Testis (tissue), 2 donors: ENCODE measurements at regions not wholly inside any gene's neighbourhood (a gene's known extent, or its start where the extent isn't known, plus 50 kb on each side); places are given as distances from the start of the nearest gene placed in this dataset.

ENCODE experiments used
- POLR2A ChIP-seq: fragments of 450-650 bp; IDR thresholded peaks from one replicate; pipeline ENCODE4 v1.6.1; 2017; ENCODE audit warnings: antibody characterized with exemption, mild to moderate bottlenecking, moderate library complexity
- TF ChIP-seq, protein P1 (sequence below), 3 experiments: fragments of 450-650 bp in 2 of 3; fragments of 200-600 bp in 1 of 3; sonication (generic) in 1 of 3; IDR thresholded peaks; one replicate each; pipeline ENCODE4 v1.5.1; 2016 to 2019; ENCODE audit warnings: antibody characterized with exemption in 3 of 3, mild to moderate bottlenecking in 2 of 3, moderate library complexity in 1 of 3

- TF ChIP-seq, protein P1, sequence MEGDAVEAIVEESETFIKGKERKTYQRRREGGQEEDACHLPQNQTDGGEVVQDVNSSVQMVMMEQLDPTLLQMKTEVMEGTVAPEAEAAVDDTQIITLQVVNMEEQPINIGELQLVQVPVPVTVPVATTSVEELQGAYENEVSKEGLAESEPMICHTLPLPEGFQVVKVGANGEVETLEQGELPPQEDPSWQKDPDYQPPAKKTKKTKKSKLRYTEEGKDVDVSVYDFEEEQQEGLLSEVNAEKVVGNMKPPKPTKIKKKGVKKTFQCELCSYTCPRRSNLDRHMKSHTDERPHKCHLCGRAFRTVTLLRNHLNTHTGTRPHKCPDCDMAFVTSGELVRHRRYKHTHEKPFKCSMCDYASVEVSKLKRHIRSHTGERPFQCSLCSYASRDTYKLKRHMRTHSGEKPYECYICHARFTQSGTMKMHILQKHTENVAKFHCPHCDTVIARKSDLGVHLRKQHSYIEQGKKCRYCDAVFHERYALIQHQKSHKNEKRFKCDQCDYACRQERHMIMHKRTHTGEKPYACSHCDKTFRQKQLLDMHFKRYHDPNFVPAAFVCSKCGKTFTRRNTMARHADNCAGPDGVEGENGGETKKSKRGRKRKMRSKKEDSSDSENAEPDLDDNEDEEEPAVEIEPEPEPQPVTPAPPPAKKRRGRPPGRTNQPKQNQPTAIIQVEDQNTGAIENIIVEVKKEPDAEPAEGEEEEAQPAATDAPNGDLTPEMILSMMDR (IDR thresholded peaks at IDR 0.05) = no peak
- no peak for TF ChIP-seq POLR2A
Measured at GRCh38 chrX:109841257-109841656, 108.2 kb upstream of the ACSL4 start.
